ENCODE measurements at regions not wholly inside any gene's neighbourhood (a gene's known extent, or its start where the extent isn't known, plus 50 kb on each side); places are given as distances from the start of the nearest gene placed in this dataset.

GRCh38 chr5:89473196-89473595, 590.2 kb upstream of the MEF2C start:
- TF ChIP-seq, protein P1, sequence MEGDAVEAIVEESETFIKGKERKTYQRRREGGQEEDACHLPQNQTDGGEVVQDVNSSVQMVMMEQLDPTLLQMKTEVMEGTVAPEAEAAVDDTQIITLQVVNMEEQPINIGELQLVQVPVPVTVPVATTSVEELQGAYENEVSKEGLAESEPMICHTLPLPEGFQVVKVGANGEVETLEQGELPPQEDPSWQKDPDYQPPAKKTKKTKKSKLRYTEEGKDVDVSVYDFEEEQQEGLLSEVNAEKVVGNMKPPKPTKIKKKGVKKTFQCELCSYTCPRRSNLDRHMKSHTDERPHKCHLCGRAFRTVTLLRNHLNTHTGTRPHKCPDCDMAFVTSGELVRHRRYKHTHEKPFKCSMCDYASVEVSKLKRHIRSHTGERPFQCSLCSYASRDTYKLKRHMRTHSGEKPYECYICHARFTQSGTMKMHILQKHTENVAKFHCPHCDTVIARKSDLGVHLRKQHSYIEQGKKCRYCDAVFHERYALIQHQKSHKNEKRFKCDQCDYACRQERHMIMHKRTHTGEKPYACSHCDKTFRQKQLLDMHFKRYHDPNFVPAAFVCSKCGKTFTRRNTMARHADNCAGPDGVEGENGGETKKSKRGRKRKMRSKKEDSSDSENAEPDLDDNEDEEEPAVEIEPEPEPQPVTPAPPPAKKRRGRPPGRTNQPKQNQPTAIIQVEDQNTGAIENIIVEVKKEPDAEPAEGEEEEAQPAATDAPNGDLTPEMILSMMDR (IDR thresholded peaks at IDR 0.05; ENCODE audit: insufficient read depth, low read length) = no peak
- no peak for TF ChIP-seq GABPA (IDR thresholded peaks at IDR 0.05; ENCODE audit: low read depth)
- TF ChIP-seq POLR2AphosphoS5 (IDR thresholded peaks at IDR 0.05; ENCODE audit: low read depth) = no peak
